Fibroblast of skin of scalp (primary cell): ENCODE measurements at regions not wholly inside any gene's neighbourhood (a gene's known extent, or its start where the extent isn't known, plus 50 kb on each side); places are given as distances from the start of the nearest gene placed in this dataset.

Experiments used
- DNase-seq: peaks from one replicate; pipeline ENCODE4 v3.0.0-alpha.2; 2013

DNA sequence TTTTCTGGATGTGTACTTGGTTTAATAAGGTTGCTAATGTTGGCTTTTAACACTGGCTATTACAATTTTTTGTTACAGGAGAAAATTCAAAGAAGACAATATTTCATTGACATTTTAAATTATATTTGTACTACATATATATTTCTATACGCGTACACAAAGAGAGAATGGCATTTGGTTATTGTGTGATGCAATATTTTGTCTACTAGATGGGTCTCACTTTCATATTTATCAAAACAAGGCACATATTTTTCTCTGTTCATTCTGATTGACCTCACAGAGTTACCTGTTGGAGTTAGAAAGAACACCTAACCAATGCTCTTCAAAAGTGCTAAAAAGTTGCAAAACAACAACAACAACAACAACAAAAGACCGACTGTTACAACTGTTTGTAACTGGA lies 50.2 kb upstream of the VGLL3 start:
- DNase-seq, result no peak
